GM12892 (cell line): ENCODE measurements at regions not wholly inside any gene's neighbourhood (a gene's known extent, or its start where the extent isn't known, plus 50 kb on each side); places are given as distances from the start of the nearest gene placed in this dataset.

Source experiments
- DNase-seq: peaks from one replicate; pipeline ENCODE4 v3.0.0; 2011; ENCODE audit not compliant: insufficient read length
- FAIRE-seq: peaks from 2 replicates; lab custom pipeline; 2011; peaks lifted over from hg19 to GRCh38; lab: Jason Lieb, UNC
- POLR2A ChIP-seq: IDR thresholded peaks from 2 replicates; pipeline ENCODE4 v1.6.1; 2011; ENCODE audit warnings: low read depth, low read length, control low read depth
- POLR2AphosphoS5 ChIP-seq: IDR thresholded peaks from 2 replicates; pipeline ENCODE4 v1.6.1; 2011; ENCODE audit warnings: low read depth, low read length, control low read depth
- TAF1 ChIP-seq: IDR thresholded peaks from 2 replicates; pipeline ENCODE4 v1.6.1; 2011; ENCODE audit warnings: low read depth, mild to moderate bottlenecking, control low read depth, low read length, borderline replicate concordance

- DNase-seq, result no peak
- no peak for TF ChIP-seq TAF1
- no peak for TF ChIP-seq POLR2A
- TF ChIP-seq POLR2AphosphoS5, result no peak
- FAIRE-seq, result no peak
These were observed 81.2 kb upstream of the ATXN7L3B start for GRCh38 chr12:74456431-74456830.

GRCh38 chr12:74468401-74468800 lies 69.2 kb upstream of the ATXN7L3B start:
- TF ChIP-seq POLR2AphosphoS5 (no peak), POLR2A (no peak), TAF1 (no peak)
- DNase-seq, result no peak
- no peak for FAIRE-seq

GRCh38 chr12:74476234-74476633 lies 61.4 kb upstream of the ATXN7L3B start:
- FAIRE-seq (no peak), DNase-seq (no peak)
- no peak for TF ChIP-seq POLR2A
- no peak for TF ChIP-seq POLR2AphosphoS5
- TF ChIP-seq TAF1, result no peak

GRCh38 chr12:74481078-74481477 lies 56.6 kb upstream of the ATXN7L3B start:
- FAIRE-seq, result no peak
- no peak for TF ChIP-seq POLR2A

GRCh38 chr12:74482115-74482514 lies 55.5 kb upstream of the ATXN7L3B start:
- FAIRE-seq, result no peak
- no peak for DNase-seq
- TF ChIP-seq POLR2AphosphoS5 (no peak), POLR2A (no peak), TAF1 (no peak)

More at GRCh38 chr12:74481078-74481477, 56.6 kb upstream of the ATXN7L3B start:
- DNase-seq, result no peak

- TF ChIP-seq POLR2A (no peak), TAF1 (no peak), POLR2AphosphoS5 (no peak)
- no peak for FAIRE-seq
- DNase-seq, result no peak
These were observed 54.6 kb upstream of the ATXN7L3B start for GRCh38 chr12:74483057-74483456.
